Activated naive CD4-positive, alpha-beta T cell treated with Interleukin-2 at 50 U/mL for 16 hours (primary cell): ENCODE measurements at regions not wholly inside any gene's neighbourhood (a gene's known extent, or its start where the extent isn't known, plus 50 kb on each side); places are given as distances from the start of the nearest gene placed in this dataset.
"Not testable (repeated sequence)": the region's sequence is repeated elsewhere in the genome, so short reads cannot be mapped to it uniquely, and the experiment has no call there.

Experiments
- DNase-seq: peaks from one replicate; pipeline ENCODE4 v3.0.0-alpha.2; 2020

DNA sequence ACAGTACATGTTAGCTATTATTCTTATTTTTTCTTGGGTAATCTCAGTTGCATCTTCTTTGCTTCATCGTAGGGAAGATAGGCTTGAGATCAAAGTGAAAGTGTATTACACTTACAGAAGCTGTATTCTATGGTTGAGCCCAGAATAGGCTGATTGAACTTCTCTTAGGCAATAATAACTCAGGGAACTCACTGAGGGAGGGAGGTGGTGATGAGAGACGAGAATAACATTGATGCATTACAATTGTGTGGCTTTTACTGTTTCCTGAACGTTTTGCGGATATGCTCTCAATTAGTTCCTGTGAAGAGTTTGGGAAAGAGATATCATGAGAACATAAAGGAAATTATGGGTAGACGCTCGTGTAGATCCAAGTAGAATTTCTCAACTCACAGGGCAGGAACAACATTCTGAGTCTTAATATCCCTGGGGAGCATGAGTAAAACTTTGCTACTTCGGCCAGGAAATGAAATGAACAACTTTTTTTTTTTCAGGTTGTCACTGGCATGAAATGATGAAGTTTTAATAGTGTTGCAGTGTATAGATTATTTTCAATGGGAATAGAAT lies 302.2 kb downstream of the TUSC7 start:
- no peak for DNase-seq

DNA sequence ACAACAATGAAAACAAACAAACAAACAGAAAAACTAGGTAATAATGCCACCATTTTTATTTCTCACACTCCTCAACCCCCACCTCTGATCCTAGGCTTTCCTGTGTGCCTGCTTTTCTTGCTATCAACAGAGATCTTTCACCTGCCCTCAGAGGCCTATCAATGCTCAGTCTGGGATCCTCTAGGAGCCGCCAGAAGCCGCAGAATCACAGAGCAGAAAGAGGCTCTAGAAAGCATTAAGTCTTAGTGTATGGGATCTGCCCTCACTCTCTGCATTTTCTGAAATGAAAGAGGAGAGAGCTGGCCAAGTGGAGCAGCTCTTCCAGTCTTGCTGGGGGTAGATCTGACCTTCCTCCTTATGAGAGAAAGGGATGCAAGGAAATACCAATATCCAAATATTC lies 306.8 kb downstream of the TUSC7 start:
- no peak for DNase-seq

DNA sequence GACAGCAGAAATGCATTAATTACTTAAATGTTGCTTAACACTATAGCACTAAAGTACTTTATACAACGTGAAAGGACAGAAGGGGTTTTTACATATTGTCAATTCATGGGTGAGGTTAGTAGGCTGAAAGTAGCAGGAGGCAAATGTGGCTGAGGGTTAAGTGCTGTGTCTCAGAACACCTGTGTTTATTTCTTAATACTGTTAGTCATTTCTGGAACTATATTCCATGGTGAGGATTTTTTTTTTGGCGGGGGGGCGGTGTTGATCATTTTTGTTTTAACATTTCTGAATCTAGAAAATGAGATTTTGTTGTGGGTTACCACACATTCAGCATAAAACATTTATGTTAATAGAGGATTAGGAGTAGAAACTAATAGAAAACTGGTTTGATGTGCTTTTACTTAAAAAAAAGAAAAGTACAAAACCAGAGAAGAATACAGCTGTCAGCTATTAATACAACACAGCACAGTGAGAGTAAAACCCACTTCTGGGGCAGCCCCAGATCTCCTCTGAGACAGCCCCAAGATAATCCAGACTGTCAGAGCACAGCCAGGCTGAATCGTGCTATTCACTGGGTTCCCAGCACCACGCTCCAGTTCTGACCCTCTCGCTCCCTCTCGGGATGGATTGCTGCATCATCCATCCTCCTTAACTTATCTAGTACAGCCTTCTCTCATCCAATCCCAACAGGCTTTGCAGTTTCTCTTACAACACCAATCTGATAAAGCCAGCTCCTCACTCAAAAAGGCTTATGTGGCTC lies 307.7 kb downstream of the TUSC7 start:
- DNase-seq = no peak

DNA sequence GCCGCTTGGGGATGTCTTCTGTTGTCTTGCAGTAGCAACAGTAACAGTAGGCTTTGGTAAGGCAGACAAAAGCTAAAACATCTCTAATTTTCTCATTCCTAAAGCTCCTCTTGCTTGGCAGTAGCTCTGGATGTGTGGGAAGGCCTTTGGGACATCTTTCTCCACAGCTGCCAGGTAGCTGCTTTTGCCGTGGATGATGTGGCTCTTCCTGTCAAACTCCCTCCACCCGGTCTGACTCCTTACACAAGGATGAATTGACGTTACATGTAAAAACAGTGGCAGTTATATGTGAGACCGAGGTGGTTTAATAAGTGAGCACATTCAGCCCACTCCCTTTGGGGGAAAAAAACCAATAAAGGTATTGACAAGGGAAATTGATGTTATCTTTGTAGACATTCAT lies 309.1 kb downstream of the TUSC7 start:
- no peak for DNase-seq

DNA sequence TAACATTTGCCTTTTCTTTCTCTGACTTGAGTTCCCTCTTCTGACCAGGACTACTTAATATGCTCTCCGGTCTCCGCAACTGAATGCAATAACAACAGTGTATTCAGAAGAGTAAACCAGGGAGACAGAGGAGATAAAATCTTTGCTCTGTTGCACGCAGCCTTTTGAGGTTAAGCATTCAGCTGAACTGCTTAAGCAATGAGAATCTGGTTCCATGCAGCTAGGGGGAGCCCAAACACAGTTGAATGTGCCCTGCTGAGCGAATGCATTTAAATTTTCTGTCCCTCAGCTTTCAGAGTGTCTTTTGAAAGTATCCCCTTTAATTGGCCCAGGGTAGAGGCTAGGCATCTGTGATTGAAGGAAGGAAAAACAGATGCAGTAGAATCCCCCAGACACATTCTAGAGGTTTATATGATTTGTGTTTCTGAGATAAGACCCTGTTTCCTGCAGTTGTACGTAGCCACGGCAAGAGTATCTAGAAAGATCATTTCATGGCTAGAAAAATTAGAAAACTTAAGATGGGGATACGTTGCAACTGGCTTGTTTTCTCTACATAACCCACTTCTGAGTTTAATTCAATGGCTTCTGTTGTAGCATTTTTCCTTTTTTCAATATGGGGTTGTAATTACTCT lies 309.6 kb downstream of the TUSC7 start:
- DNase-seq = no peak

DNA sequence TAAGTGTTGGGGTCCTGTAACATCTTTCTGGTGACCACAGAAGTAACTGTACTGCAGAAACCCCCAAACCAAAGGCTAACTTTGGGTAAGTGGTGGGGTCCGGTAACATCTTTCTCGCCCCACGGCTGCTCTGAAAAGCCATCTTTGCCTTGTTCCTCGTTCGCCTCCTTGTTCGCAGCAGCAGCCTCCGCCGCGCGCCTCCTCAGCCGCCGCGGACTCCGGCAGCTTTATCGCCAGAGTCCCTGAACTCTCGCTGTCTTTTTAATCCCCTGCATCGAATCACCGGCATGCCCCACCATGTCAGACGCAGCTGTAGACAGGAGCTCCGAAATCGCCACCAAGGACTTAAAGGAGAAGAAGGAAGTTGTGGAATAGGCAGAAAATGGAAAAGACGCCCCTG lies 316.8 kb downstream of the TUSC7 start:
- DNase-seq = no peak

DNA sequence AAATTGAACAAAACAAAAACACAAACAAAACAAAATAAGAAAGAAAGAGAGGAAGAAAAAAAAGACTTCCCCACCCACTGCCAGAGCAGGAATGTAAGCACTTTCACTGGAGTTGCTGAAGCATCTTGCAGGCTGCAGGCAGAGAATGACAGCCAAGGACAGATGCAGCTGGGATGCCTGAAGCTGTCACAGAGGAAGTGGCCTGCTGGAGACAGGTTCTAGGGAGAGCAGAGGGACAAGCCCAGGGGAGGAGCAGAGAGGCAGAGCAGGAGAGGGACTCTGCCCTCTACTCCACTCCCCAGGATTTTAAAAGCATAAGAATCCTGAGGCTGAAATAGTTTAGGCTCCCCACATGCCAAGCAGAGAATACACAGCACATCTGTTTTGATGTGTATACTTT lies 326.2 kb downstream of the TUSC7 start:
- DNase-seq = no peak

DNA sequence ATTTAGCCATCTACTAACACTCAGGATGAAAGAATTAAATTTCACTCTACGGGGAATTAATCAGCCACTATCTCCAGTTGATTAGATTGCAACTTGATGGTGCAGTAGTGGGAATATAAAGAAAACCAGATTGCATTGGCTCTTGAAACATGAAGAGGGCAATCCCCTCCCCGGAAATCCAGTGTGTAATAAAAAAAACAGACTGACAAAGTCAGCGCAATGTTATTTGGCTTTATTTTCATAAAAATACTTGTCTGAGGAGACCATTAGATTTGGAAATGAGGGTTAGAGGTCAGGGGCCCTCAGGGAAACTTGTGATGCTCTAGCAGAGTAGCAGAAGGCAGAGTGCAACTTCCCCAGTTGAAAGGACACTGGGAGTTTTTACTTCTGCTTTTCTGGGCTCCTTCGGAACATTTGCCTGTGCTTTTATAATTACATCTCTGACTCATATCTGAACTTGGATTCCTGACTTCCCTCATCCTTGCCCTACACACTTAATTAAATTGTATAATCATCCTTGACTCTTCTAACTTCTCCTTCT lies 326.8 kb downstream of the TUSC7 start:
- no peak for DNase-seq

DNA sequence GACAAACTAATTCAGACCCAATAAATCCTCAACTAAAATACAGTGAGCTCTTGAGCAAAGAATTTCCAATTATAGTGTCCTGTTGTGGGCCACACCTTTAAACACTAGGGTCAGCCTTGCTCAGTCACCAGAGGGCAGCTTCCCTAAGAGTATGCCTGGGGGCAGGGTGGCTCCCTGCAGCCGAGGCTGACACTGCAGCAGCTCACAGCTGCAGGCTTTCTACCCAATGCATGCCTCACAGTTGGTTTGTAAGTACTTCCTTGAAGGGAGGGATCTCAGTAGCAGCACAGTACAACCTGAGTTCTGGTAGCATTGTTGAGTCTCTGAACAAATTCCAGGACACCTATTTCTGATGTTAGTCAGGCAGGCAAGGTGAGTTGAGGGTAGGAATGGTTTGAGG lies 335.6 kb downstream of the TUSC7 start:
- no peak for DNase-seq

DNA sequence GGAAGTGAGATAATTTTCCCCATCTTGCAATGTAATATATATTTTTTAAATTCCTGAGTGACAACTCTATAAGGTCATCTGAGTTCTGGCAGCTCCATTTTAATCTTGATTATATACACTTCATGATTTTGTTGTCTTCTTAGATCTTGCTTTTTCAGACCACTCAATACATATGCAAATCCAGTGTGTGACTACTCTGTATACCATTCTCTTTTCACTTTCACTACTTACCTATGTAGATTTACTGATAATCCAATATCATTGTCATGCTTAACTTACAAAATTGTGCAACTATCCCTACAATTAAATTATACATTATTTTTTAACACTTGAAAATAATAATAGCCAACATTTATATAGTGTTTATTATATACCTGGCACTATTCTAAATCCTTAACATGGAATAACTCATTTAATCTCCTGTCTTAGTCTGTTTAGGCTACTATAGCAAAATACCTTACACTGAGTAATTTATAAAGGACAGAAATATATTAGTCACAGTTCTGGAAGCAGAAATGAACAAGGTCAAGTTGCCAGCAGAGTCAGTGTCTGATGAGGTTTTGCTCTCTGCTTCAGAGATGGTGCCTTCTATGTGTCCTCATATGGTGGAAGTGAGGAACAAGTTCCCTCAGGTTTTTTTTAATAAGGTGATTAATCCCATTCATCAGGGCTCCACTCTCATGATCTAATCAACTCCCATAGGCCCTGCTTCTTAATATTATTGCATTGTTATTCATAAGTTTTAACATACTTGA lies 338.5 kb downstream of the TUSC7 start:
- DNase-seq = no peak

DNA sequence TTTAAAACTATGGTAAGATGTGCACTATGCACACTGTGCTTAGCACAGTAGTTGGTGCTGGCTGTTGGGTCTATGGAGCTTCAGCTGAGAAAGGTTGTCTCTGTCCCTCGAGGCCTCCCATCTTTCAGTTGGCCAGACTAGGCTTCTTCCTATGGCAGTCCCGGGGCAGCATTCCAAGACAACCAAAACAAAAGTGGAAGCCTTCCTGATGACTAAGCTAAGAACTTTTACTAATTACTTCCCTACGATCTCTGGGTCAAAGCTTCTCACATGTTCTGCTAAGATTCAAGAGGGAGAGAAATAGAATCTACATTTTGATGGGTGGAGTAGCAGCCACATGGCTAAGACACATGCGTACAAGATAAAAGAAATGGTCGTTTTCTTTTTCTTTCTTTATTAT lies 342.8 kb downstream of the TUSC7 start:
- no peak for DNase-seq

DNA sequence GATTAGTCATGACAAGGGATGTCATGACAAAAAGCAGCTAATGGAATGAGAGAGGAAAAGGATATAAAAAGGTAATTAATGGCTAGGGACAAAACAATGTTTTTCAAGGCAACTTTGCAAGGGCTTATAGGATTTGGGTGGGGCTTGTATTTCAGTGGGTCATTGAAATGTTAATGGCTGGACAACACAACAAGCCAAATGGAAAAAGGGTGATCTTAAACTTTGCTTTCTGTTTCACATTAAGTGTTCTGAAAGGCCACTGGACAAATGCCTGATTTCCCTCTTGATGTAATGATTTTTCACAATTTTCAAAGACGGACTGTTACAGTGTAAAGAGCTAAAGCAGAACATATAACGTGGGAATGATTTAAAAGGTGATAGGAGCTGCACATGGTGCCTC lies 345.0 kb downstream of the TUSC7 start:
- no peak for DNase-seq

DNA sequence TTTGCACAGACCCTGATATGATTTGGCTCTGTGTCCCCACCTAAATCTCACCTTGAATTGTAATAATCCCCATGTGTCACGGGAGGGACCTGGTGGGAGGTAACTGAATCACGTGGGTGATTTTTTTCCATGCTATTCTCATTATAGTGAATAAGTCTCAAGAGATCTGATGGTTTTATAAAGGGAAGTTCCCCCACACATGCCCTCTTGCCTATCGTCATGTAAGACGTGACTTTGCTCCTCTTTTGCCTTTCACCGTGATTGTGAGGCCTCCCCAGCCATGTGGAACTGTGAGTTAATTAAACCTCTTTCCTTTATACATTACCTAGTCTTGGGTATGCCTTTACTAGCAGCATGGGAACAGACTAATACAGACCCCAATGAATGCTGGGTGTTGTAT lies 347.4 kb downstream of the TUSC7 start:
- not testable (repeated sequence) for DNase-seq

DNA sequence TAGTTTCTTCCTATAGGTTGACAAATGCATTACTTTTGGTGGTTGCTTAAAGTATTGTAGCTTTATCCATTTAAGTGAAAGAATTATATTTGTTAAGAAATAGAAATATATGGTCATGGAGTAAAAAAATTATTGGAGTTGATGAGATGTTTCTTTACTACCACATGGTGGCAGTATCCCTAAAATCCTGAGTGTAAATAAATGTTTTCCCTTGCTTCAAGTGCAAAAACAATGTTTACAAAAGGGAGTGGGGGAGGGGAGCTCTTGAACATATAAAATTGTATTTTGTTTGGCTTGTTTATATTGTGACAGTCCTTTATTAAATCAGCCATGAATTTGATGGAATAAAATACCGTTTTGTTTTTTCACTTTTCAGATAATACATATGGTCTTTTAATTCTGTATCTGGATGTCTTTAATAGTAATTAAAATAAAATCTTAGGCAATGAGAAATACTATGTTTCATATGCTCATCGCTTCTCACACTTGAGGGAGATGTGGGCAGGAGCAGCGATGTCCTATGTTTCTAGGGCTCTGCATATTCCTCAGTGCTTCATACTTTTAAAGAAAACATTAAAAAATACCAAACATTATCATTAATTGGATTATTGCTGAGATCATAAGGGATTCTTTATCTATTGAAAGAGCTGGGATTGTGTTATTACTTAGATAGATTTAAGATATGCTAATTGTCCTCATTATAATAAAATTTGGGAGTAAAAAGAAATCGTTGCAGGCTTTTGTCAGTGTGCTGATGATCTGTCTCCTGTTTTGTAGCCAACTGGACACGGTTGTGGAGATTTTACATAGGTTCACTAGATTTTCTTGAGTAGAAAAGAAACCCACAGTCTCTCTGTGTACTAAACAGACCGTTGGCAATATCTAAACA lies 349.7 kb downstream of the TUSC7 start:
- no peak for DNase-seq

DNA sequence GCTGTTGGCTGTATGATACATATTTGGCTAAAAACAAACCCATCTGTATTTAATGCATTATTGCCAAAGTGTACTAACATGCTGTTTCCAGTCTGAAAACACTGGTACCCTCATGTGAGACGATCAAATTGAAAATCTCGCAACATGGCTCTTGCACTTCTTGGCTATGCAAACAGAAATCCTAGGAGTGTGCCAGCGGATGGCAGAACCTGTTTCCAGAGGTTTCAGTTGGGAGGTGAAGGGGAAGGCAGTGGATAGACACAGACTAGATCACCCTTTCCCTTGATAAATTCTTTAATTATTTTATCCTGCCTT lies 350.3 kb downstream of the TUSC7 start:
- DNase-seq = no peak

DNA sequence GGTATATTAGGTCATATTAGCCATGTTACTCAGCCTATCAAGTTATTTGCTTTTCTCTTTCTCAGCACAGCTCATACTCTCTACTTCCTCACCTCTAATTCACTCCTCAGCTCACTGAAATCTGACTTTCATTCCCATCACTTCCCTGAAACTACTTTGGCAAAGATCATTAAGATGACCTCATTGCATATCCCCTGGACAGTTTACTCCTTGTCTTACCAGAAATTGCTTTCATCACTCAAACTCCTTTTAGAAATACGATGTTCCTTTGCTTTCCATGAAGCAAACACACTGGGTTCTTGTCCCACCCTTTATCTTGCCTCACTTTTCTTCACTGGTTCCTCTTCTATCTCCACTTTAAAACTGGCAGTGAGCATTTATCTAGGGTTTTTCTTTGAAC lies 354.4 kb downstream of the TUSC7 start:
- DNase-seq = no peak

DNA sequence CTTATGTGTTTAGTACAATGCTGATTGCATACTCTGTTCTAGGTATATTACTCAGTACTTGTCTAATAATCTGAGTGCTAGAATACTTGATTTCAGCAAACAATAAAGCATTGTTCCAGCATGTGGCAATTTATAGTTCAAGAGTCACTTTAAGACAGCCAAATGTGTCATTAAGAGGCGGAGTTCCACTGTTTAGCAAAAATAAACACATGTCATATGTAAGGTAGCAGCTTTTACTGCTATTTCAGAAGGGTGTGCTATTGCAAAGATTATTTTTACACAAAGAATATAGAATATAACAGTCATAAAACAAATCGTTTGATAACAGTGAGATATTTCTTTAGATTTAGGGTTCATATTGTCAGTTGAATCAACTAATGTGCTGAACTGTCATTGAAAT lies 358.7 kb downstream of the TUSC7 start:
- DNase-seq = no peak

DNA sequence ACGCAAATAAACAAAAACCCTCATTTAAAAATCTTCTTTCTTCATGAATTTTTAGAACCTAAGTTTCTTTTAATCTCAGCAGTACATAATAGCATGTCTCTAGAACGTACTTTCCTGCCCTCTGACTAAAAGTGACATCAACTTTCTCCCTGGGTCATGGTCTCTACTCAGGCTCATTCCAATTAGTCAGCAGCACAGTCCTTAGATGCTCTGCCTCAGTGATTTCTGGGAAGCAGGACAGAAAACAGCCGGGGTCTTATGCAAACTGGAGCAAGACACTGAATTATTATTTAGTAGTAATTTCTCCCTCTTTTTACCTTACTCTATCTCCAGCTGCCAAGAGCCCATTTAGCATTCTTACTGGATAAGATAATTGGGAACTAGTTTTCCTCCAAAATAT lies 365.2 kb downstream of the TUSC7 start:
- no peak for DNase-seq

DNA sequence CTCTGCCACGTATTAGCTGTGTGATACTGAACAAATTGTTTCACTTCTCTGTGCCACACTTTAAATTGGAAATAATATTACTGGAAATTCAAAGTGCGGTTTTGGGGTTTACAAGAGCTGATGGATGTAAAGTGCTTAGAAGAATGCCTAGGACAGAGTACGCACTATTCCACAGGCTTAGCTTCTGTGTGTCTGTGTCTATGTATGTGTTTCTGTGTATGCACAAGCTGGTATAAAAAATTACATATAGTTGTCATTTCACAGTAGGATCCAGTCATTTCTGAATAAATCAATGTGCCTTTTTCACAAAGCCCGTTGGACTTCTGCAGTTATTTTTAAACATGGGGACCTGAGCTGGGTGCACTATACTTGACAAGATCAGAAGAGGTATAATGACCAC lies 370.4 kb downstream of the TUSC7 start:
- DNase-seq = no peak

DNA sequence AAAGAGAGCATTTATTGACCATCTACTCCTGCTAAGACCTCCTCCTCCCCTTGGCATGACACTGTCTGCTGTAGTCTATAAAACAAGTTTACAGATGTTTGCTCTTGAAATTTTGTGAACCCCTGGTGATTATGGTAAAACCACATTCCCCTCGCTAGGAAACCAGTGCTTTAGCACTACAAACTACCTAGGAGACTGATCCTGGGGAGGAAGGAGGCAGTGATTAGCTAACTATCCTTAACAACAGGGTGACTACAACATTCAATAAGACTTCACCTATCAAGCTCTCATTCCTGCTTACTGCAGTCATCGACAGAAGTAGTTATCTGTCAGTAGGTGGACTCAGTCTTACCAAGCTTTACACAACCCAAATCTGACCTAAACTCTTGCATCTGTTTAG lies 371.3 kb downstream of the TUSC7 start:
- no peak for DNase-seq

DNA sequence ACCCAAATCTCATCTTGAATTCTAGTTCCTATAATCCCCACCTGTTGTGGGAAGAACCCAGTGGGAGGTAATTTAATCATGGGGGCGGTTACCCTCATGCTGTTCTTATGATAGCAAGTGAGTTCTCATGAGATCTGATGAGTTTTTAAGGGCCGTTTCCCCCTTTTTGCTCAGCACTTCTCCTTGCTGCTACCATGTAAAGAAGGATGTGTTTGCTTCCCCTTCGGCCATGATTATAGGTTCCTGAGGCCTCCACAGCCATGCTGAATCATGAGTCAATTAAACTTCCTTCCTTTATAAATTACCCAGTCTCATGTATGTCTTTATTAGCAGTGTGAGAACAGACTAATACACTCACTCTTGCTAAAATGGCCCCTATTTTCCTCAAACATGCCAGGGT lies 374.7 kb downstream of the TUSC7 start:
- no peak for DNase-seq

DNA sequence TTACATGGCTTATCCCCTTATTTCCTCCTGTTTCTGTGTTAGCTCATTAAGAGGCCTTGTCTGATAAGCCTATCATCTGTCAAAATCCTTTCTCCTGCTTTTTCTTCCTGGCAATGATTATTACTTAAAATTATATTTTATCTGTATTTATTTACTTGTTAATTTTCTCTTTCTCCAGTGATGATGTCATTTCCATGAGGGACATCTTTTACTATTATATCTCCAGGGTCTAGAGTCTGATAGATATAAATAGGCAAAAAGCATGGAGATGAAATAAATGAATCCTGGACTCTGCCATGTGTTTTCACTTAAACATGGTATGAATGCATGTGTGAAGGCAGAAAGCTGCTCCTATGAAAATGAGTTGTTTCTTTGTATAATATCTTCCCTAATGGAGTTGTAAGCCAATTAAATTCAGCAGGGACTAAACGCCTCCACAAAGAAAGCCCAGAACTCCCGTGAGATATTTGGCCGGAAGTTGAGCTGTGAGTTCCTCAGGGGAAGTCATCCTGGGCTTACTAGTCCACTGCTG lies 375.2 kb downstream of the TUSC7 start:
- DNase-seq = no peak

DNA sequence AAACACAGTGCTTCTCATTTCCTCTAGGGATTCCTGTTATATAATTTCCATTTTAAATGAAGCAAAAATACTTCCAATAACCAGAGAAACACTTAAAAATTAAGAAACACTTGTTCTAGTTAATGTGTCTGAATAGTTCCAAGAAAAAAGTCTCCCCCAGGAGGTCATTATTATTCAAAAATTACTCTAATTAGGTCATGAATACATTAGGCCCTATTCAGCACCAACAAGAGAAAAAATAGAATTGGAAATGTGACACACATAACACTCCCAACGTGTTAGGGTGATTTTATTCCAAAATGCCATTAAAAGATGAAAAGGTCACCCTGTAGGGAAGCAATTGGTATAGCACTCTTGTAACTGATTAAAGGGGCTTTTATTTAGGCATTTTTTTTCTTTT lies 382.1 kb downstream of the TUSC7 start:
- DNase-seq = no peak
